ENCODE measurements at regions not wholly inside any gene's neighbourhood (a gene's known extent, or its start where the extent isn't known, plus 50 kb on each side); places are given as distances from the start of the nearest gene placed in this dataset.
"Not testable (repeated sequence)": the region's sequence is repeated elsewhere in the genome, so short reads cannot be mapped to it uniquely, and the experiment has no call there.

- no peak for FAIRE-seq
- no peak for DNase-seq (ENCODE audit: insufficient read length, low spot score)
These were observed 200.9 kb upstream of the IVNS1ABP start for GRCh38 chr1:185517808-185518419.

- not testable (repeated sequence) for DNase-seq (ENCODE audit: insufficient read length, low spot score); FAIRE-seq
These were observed 200.3 kb upstream of the IVNS1ABP start for GRCh38 chr1:185517301-185517700.

GRCh38 chr1:185515696-185516095 is 198.7 kb upstream of the IVNS1ABP start:
- DNase-seq (ENCODE audit: insufficient read length, low spot score), result no peak
- FAIRE-seq, result no peak

GRCh38 chr1:185514311-185514710 is 197.3 kb upstream of the IVNS1ABP start:
- no peak for DNase-seq (ENCODE audit: insufficient read length, low spot score)
- FAIRE-seq, result no peak

GRCh38 chr1:185512442-185512841 is 195.4 kb upstream of the IVNS1ABP start:
- peak; percentile 11 for FAIRE-seq

GRCh38 chr1:185501099-185501498 is 184.1 kb upstream of the IVNS1ABP start:
- FAIRE-seq, result no peak
- no peak for DNase-seq (ENCODE audit: insufficient read length, low spot score)

More at GRCh38 chr1:185512442-185512841, 195.4 kb upstream of the IVNS1ABP start:
- no peak for DNase-seq (ENCODE audit: insufficient read length, low spot score)

- FAIRE-seq, result no peak
- no peak for DNase-seq (ENCODE audit: insufficient read length, low spot score)
These were observed 183.1 kb upstream of the IVNS1ABP start for GRCh38 chr1:185500001-185500626.

- no peak for DNase-seq (ENCODE audit: insufficient read length, low spot score)
- no peak for FAIRE-seq
These were observed 181.2 kb upstream of the IVNS1ABP start for GRCh38 chr1:185498207-185498606.

- DNase-seq (ENCODE audit: insufficient read length, low spot score), result no peak
- no peak for FAIRE-seq
These were observed 180.1 kb upstream of the IVNS1ABP start for GRCh38 chr1:185497177-185497576.

GRCh38 chr1:185495898-185496297 is 178.9 kb upstream of the IVNS1ABP start:
- FAIRE-seq (no peak), DNase-seq (ENCODE audit: insufficient read length, low spot score) (no peak)

GRCh38 chr1:185495007-185495406 is 178.0 kb upstream of the IVNS1ABP start:
- FAIRE-seq, result no peak
- no peak for DNase-seq (ENCODE audit: insufficient read length, low spot score)

- FAIRE-seq (no peak), DNase-seq (ENCODE audit: insufficient read length, low spot score) (no peak)
These were observed 175.2 kb upstream of the IVNS1ABP start for GRCh38 chr1:185492089-185492825.

- FAIRE-seq (no peak), DNase-seq (ENCODE audit: insufficient read length, low spot score) (no peak)
These were observed 174.6 kb upstream of the IVNS1ABP start for GRCh38 chr1:185491604-185492003.

GRCh38 chr1:185490924-185491323 is 173.9 kb upstream of the IVNS1ABP start:
- DNase-seq (ENCODE audit: insufficient read length, low spot score) (no peak), FAIRE-seq (no peak)

GRCh38 chr1:185489406-185489805 is 172.4 kb upstream of the IVNS1ABP start:
- DNase-seq (ENCODE audit: insufficient read length, low spot score) (no peak), FAIRE-seq (no peak)

- DNase-seq (ENCODE audit: insufficient read length, low spot score) (no peak), FAIRE-seq (no peak)
These were observed 171.8 kb upstream of the IVNS1ABP start for GRCh38 chr1:185488808-185489207.

- DNase-seq (ENCODE audit: insufficient read length, low spot score), result no peak
- FAIRE-seq, result no peak
These were observed 170.9 kb upstream of the IVNS1ABP start for GRCh38 chr1:185487936-185488335.

- no peak for FAIRE-seq
- DNase-seq (ENCODE audit: insufficient read length, low spot score), result no peak
These were observed 170.0 kb upstream of the IVNS1ABP start for GRCh38 chr1:185487026-185487425.

- FAIRE-seq, result no peak
- DNase-seq (ENCODE audit: insufficient read length, low spot score), result no peak
These were observed 169.3 kb upstream of the IVNS1ABP start for GRCh38 chr1:185486346-185486745.

- DNase-seq (ENCODE audit: insufficient read length, low spot score), result no peak
- no peak for FAIRE-seq
These were observed 166.8 kb upstream of the IVNS1ABP start for GRCh38 chr1:185483664-185484450.

GRCh38 chr1:185483217-185483616 is 166.2 kb upstream of the IVNS1ABP start:
- DNase-seq (ENCODE audit: insufficient read length, low spot score) (no peak), FAIRE-seq (no peak)
